Suprapubic skin (tissue), 3 donors: ENCODE measurements at regions not wholly inside any gene's neighbourhood (a gene's known extent, or its start where the extent isn't known, plus 50 kb on each side); places are given as distances from the start of the nearest gene placed in this dataset.

Source experiments
- CTCF ChIP-seq, 2 donors: fragments of 200-600 bp in 1 of 2; fragments of 450-650 bp in 1 of 2; sonication (generic) in 1 of 2; IDR thresholded peaks; one replicate each; pipeline ENCODE4 v1.5.1; 2016 to 2019; ENCODE audit warnings: antibody characterized with exemption in 2 of 2, mild to moderate bottlenecking in 1 of 2, moderate library complexity in 1 of 2
- POLR2A ChIP-seq, 2 donors: fragments of 450-650 bp; IDR thresholded peaks; one replicate each; pipeline ENCODE4 v1.6.1; 2017; ENCODE audit warnings: antibody characterized with exemption in 2 of 2, mild to moderate bottlenecking in 2 of 2, moderate library complexity in 2 of 2

- no peak for TF ChIP-seq CTCF (IDR thresholded peaks at IDR 0.05)
- no peak for TF ChIP-seq POLR2A (IDR thresholded peaks at IDR 0.05)
Measured at GRCh38 chr9:108517651-108518365, 338.0 kb downstream of the ACTL7B start.
